T-cell (primary cell): ENCODE measurements at regions not wholly inside any gene's neighbourhood (a gene's known extent, or its start where the extent isn't known, plus 50 kb on each side); places are given as distances from the start of the nearest gene placed in this dataset.
"Not testable (repeated sequence)": the region's sequence is repeated elsewhere in the genome, so short reads cannot be mapped to it uniquely, and the experiment has no call there.

ENCODE experiments used
- ATAC-seq, 4 experiments: fragments of 200-7000 bp in 3 of 4; fragments of 150-1000 bp in 1 of 4; cut with Tn5 transposase; replicated peaks in 1 of 4; 1 replicate in 3 of 4; 2 replicates in 1 of 4; pipeline ENCODE4 v1.10.0; 2021; ENCODE audit warnings: moderate library complexity in 3 of 4, mild to moderate bottlenecking in 2 of 4, moderate number of reproducible peaks in 1 of 4
- CTCF ChIA-PET, 2 donors: fragments of 300-600 bp; sonication (Branson Sonifier 250); formaldehyde crosslinking; loops; one replicate each; lab custom pipeline; 2022; ENCODE audit warnings: antibody characterized with exemption in 2 of 2; lab: Charles Lee
- POLR2A ChIA-PET, 2 donors: fragments of 300-600 bp; sonication (Branson Sonifier 250); formaldehyde crosslinking; loops; one replicate each; lab custom pipeline; 2022; ENCODE audit warnings: antibody characterized with exemption in 2 of 2; lab: Charles Lee
- DNase-seq, 35 experiments: peaks; one replicate each; pipeline versions ENCODE4 v3.0.0 to v3.0.0-alpha.2; 2013 to 2023
- H3K27ac ChIP-seq: one replicate; pipeline ENCODE4 v1.5.1; 2013; ENCODE audit warnings: low read length
- H3K27me3 ChIP-seq, 2 experiments: replicated peaks in 1 of 2; 1 replicate in 1 of 2; 2 replicates in 1 of 2; pipeline versions ENCODE4 v1.6.1 to v1.7.0; 2013; ENCODE audit warnings: low read length in 1 of 2, mixed read lengths in 1 of 2; ENCODE audit not compliant: control insufficient read depth in 2 of 2, insufficient read depth in 2 of 2; ENCODE audit errors: extremely low read depth in 1 of 2
- H3K36me3 ChIP-seq, 2 donors: 1 replicate in 1 of 2; 2 replicates in 1 of 2; pipeline versions ENCODE4 v1.6.1 to v1.7.0; 2013; ENCODE audit warnings: low read length in 1 of 2; ENCODE audit not compliant: control insufficient read depth in 2 of 2, insufficient read depth in 1 of 2; ENCODE audit errors: extremely low read depth in 1 of 2
- H3K4me1 ChIP-seq, 2 experiments: 1 replicate in 1 of 2; 2 replicates in 1 of 2; pipeline versions ENCODE4 v1.6.1 to v1.7.0; 2013; ENCODE audit warnings: low read length in 2 of 2, mixed read lengths in 1 of 2; ENCODE audit not compliant: insufficient read depth in 2 of 2, control insufficient read depth in 1 of 2; ENCODE audit errors: extremely low read depth in 1 of 2
- H3K4me3 ChIP-seq, 2 donors: 1 replicate in 1 of 2; 2 replicates in 1 of 2; pipeline versions ENCODE4 v1.5.1 to v1.7.0; 2013; ENCODE audit warnings: mild to moderate bottlenecking in 2 of 2, low read length in 1 of 2, moderate library complexity in 1 of 2; ENCODE audit not compliant: control insufficient read depth in 1 of 2; ENCODE audit errors: extremely low read depth in 1 of 2
- H3K9me3 ChIP-seq: 2 replicates; pipeline ENCODE4 v1.7.0; 2013
- H3K27ac Mint-ChIP-seq, 2 donors: one replicate each; pipeline ENCODE4 v1.8.0; 2020 to 2021; ENCODE audit warnings: mild to moderate bottlenecking in 2 of 2, mixed read lengths in 2 of 2
- H3K27me3 Mint-ChIP-seq, 2 donors: one replicate each; pipeline ENCODE4 v1.8.0; 2021 to 2022; ENCODE audit warnings: mixed read lengths in 2 of 2
- H3K36me3 Mint-ChIP-seq: one replicate; pipeline ENCODE4 v1.8.0; 2021; ENCODE audit warnings: mixed read lengths
- H3K4me1 Mint-ChIP-seq, 3 donors: one replicate each; pipeline ENCODE4 v1.8.0; 2020 to 2022; ENCODE audit warnings: mixed read lengths in 3 of 3, mild to moderate bottlenecking in 1 of 3
- H3K4me3 Mint-ChIP-seq, 3 donors: one replicate each; pipeline ENCODE4 v1.8.0; 2020 to 2022; ENCODE audit warnings: mild to moderate bottlenecking in 3 of 3, mixed read lengths in 3 of 3, moderate library complexity in 3 of 3
- H3K9me3 Mint-ChIP-seq, 3 donors: one replicate each; pipeline ENCODE4 v1.8.0; 2020 to 2022; ENCODE audit warnings: mixed read lengths in 3 of 3
- WGBS: methylation state at CpG from one replicate; pipeline ENCODE4 v1.1.5; 2013; ENCODE audit warnings: missing lambda C conversion rate; ENCODE audit not compliant: insufficient coverage; 5-methylcytosine and 5-hydroxymethylcytosine counted together

- Mint-ChIP-seq H3K27me3 (peaks cover 7 to 13% of the 10 kb centered on the region in 2 donors), H3K9me3 (no peaks in the 10 kb centered on the region), H3K27ac (no peak overlapping the region), H3K4me1 (no peaks in the 10 kb centered on the region), H3K36me3 (no peaks in the 10 kb centered on the region), H3K4me3 (no peak overlapping the region)
- Histone ChIP-seq H3K27me3 (peaks cover 0 to 10% of the 10 kb centered on the region in 2 experiments), H3K36me3 (no peaks in the 10 kb centered on the region), H3K4me3 (no peak overlapping the region), H3K27ac (no peak overlapping the region), H3K9me3 (no peaks in the 10 kb centered on the region), H3K4me1 (no peaks in the 10 kb centered on the region)
- ATAC-seq (no peak), DNase-seq (no peak)
- ChIA-PET CTCF (no interaction called here), POLR2A (no interaction called here)
- 67% methylated on average over 1 of the region's 1 CpG for WGBS
Measured at GRCh38 chr7:55261386-55261770, 103.8 kb upstream of the LANCL2 start.

DNA sequence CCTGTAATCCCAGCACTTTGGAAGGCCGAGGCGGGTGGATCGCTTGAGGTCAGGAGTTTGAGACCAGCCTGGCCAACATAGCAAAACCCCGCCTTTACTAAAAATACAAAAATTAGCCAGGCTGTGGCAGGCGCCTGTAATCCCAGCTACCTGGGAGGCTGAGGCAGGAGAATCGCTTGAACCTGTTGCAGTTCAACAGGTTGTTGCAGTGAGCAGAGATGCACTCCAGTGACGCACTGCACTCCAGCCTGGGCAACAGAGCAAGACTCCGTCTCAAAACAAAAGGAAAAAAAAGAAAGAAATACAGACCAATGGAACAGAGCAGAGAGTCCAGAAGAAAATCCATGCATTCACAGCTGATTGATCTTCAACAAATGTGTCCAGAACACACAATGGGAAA, 99.8 kb upstream of the LANCL2 start:
- H3K4me3 ChIP-seq, H3K9me3 ChIP-seq, H3K9me3 Mint-ChIP-seq, H3K36me3 ChIP-seq, H3K27ac Mint-ChIP-seq, ATAC-seq, POLR2A ChIA-PET, H3K27ac ChIP-seq, H3K4me3 Mint-ChIP-seq, DNase-seq, H3K36me3 Mint-ChIP-seq, H3K4me1 ChIP-seq, H3K4me1 Mint-ChIP-seq, H3K27me3 Mint-ChIP-seq: not testable (repeated sequence)
- H3K27me3 ChIP-seq = peaks cover 0 to 17% of the 10 kb centered on the region in 2 experiments
- 96% methylated on average over 4 of the region's 8 CpGs for WGBS
- CTCF ChIA-PET = interaction anchor here in 1 of 2 donors (0.8 kb wide), 1 partner anchor 13 kb away, joined by 3 read pairs; no protein-coding TSS in a partner anchor

- Mint-ChIP-seq H3K27ac (no peak overlapping the region), H3K4me3 (no peak overlapping the region), H3K4me1 (no peaks in the 10 kb centered on the region), H3K36me3 (no peaks in the 10 kb centered on the region), H3K27me3 (peaks cover 6 to 7% of the 10 kb centered on the region in 2 donors), H3K9me3 (no peaks in the 10 kb centered on the region)
- no peaks in the 10 kb centered on the region for H3K4me1 ChIP-seq
- ChIA-PET CTCF (no interaction called here), POLR2A (interaction anchor here in 1 of 2 donors (0.7 kb wide), 1 partner anchor 37 kb away, joined by 6 read pairs; no protein-coding TSS in a partner anchor)
- 91% methylated on average over 4 of the region's 8 CpGs for WGBS
- peaks cover 0 to 18% of the 10 kb centered on the region in 2 experiments for H3K27me3 ChIP-seq
- DNase-seq (no peak), ATAC-seq (no peak)
- H3K4me3 ChIP-seq = no peak overlapping the region
- no peak overlapping the region for H3K27ac ChIP-seq
- no peaks in the 10 kb centered on the region for H3K36me3 ChIP-seq
- no peaks in the 10 kb centered on the region for H3K9me3 ChIP-seq
Measured at GRCh38 chr7:55265836-55266642, 99.1 kb upstream of the LANCL2 start.

- POLR2A ChIA-PET = no interaction called here
- no peaks in the 10 kb centered on the region for H3K36me3 Mint-ChIP-seq
Measured at GRCh38 chr7:55271069-55271626, 94.0 kb upstream of the LANCL2 start.

DNA sequence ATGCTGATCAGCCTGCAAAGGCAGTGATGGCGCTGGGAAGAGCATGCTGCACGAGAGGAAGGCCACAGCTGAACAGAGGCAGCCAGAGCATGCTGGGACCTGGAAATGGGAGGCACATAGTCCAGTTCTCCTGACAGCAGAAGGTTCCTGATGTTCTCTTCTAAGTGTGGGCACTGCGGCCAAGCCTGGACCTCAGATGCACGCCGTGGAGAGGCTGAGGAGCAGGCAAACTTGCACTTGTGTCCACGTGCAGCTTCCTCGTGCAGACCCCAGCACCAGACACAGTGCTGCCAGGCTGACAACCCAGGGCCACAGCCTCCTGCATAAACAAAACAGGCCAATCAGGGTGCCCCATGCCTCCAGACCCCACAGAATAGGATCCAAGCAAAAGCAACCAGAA, 93.5 kb upstream of the LANCL2 start:
- Histone ChIP-seq H3K4me3 (no peak overlapping the region), H3K4me1 (no peaks in the 10 kb centered on the region), H3K36me3 (no peaks in the 10 kb centered on the region), H3K27ac (no peak overlapping the region), H3K9me3 (no peaks in the 10 kb centered on the region), H3K27me3 (peaks cover 0 to 29% of the 10 kb centered on the region in 2 experiments)
- DNase-seq = no peak
- peaks cover 0 to 6% of the 10 kb centered on the region in 2 donors for H3K27me3 Mint-ChIP-seq
- 88% methylated on average over 7 of the region's 7 CpGs for WGBS
- no peaks in the 10 kb centered on the region for H3K4me1 Mint-ChIP-seq
- no peak overlapping the region for H3K27ac Mint-ChIP-seq
- H3K36me3 Mint-ChIP-seq = no peaks in the 10 kb centered on the region
- H3K9me3 Mint-ChIP-seq = no peaks in the 10 kb centered on the region
- ChIA-PET CTCF (no interaction called here), POLR2A (no interaction called here)
- ATAC-seq = no peak
- no peak overlapping the region for H3K4me3 Mint-ChIP-seq

More at GRCh38 chr7:55271069-55271626, 94.0 kb upstream of the LANCL2 start:
- Histone ChIP-seq H3K4me1 (no peaks in the 10 kb centered on the region), H3K36me3 (no peaks in the 10 kb centered on the region), H3K27me3 (peaks cover 0 to 29% of the 10 kb centered on the region in 2 experiments), H3K4me3 (no peak overlapping the region), H3K27ac (no peak overlapping the region), H3K9me3 (no peaks in the 10 kb centered on the region)
- Mint-ChIP-seq H3K27me3 (peaks cover 0 to 6% of the 10 kb centered on the region in 2 donors), H3K4me3 (no peak overlapping the region), H3K4me1 (no peaks in the 10 kb centered on the region), H3K9me3 (no peaks in the 10 kb centered on the region), H3K27ac (no peak overlapping the region)
- CTCF ChIA-PET = interaction anchor here in 1 of 2 donors (0.9 kb wide), 1 partner anchor 16 kb away, joined by 3 read pairs; no protein-coding TSS in a partner anchor
- 79% methylated on average over 6 of the region's 8 CpGs for WGBS
- ATAC-seq (no peak), DNase-seq (no peak)

GRCh38 chr7:55272328-55272727, 92.8 kb upstream of the LANCL2 start:
- CTCF ChIA-PET = no interaction called here
- H3K36me3 Mint-ChIP-seq = no peaks in the 10 kb centered on the region

More at GRCh38 chr7:55272328-55272727, 92.8 kb upstream of the LANCL2 start:
- POLR2A ChIA-PET = no interaction called here
- Histone ChIP-seq H3K4me3 (no peak overlapping the region), H3K27ac (no peak overlapping the region), H3K27me3 (peaks cover 0 to 29% of the 10 kb centered on the region in 2 experiments), H3K4me1 (no peaks in the 10 kb centered on the region), H3K36me3 (no peaks in the 10 kb centered on the region), H3K9me3 (no peaks in the 10 kb centered on the region)
- Mint-ChIP-seq H3K4me3 (no peak overlapping the region), H3K4me1 (no peaks in the 10 kb centered on the region), H3K27ac (no peak overlapping the region), H3K27me3 (peaks cover 0 to 6% of the 10 kb centered on the region in 2 donors), H3K9me3 (no peaks in the 10 kb centered on the region)
- ATAC-seq = no peak
- DNase-seq = no peak
- WGBS = 40% methylated on average over 4 of the region's 4 CpGs
